ENCODE measurements at regions not wholly inside any gene's neighbourhood (a gene's known extent, or its start where the extent isn't known, plus 50 kb on each side); places are given as distances from the start of the nearest gene placed in this dataset.

- TF ChIP-seq EZH2 (optimal IDR thresholded peaks at IDR 0.05; ENCODE audit: low read depth, low read length) (no peak), CTCF (IDR thresholded peaks at IDR 0.05; ENCODE audit: low read length) (no peak), EZH2phosphoT487 (IDR thresholded peaks at IDR 0.05; ENCODE audit: low read length) (no peak)
Measured at GRCh38 chr5:99061299-99061698, 132.5 kb upstream of the CHD1 start.

Data from MM.1S (cell line).